Activated CD4-positive, alpha-beta T cell treated with anti-CD3 and anti-CD28 coated beads for 4 hours (primary cell): ENCODE measurements at regions not wholly inside any gene's neighbourhood (a gene's known extent, or its start where the extent isn't known, plus 50 kb on each side); places are given as distances from the start of the nearest gene placed in this dataset.

Experiments
- DNase-seq, 2 donors: peaks; one replicate each; pipeline ENCODE4 v3.0.0-alpha.2; 2020

GRCh38 chr9:4921449-4921848 is 63.6 kb upstream of the JAK2 start:
- DNase-seq, result no peak

- no peak for DNase-seq
These were observed 63.0 kb upstream of the JAK2 start for GRCh38 chr9:4922101-4922500.

GRCh38 chr9:4922730-4923129 is 62.3 kb upstream of the JAK2 start:
- no peak for DNase-seq

GRCh38 chr9:4923141-4923540 is 61.9 kb upstream of the JAK2 start:
- DNase-seq, result no peak

GRCh38 chr9:4923580-4924544 is 61.2 kb upstream of the JAK2 start:
- peak in 1 of 2 donors; percentile 22 for DNase-seq

- DNase-seq, result no peak
These were observed 58.8 kb upstream of the JAK2 start for GRCh38 chr9:4926239-4926638.

GRCh38 chr9:4927043-4927471 is 58.0 kb upstream of the JAK2 start:
- no peak for DNase-seq

GRCh38 chr9:4927701-4928100 is 57.4 kb upstream of the JAK2 start:
- no peak for DNase-seq

GRCh38 chr9:4929917-4930316 is 55.2 kb upstream of the JAK2 start:
- DNase-seq, result no peak

GRCh38 chr9:4932681-4933080 is 52.4 kb upstream of the JAK2 start:
- DNase-seq, result no peak

- DNase-seq, result no peak
These were observed 51.9 kb upstream of the JAK2 start for GRCh38 chr9:4933177-4933576.

- DNase-seq, result no peak
These were observed 51.2 kb upstream of the JAK2 start for GRCh38 chr9:4933861-4934260.

- DNase-seq, result no peak
These were observed 49.9 kb upstream of the JAK2 start for GRCh38 chr9:4935001-4935672.
